Activated CD4-positive, alpha-beta T cell treated with anti-CD3 and anti-CD28 coated beads for 24 hours (primary cell): ENCODE measurements at regions not wholly inside any gene's neighbourhood (a gene's known extent, or its start where the extent isn't known, plus 50 kb on each side); places are given as distances from the start of the nearest gene placed in this dataset.
"Not testable (repeated sequence)": the region's sequence is repeated elsewhere in the genome, so short reads cannot be mapped to it uniquely, and the experiment has no call there.

ENCODE experiments used
- DNase-seq, 2 donors: peaks; one replicate each; pipeline ENCODE4 v3.0.0-alpha.2; 2020; ENCODE audit warnings: low read depth in 2 of 2

GRCh38 chr4:155445306-155445705 lies 68.5 kb upstream of the MAP9 start:
- DNase-seq, result no peak

GRCh38 chr4:155444721-155445120 lies 68.0 kb upstream of the MAP9 start:
- DNase-seq, result no peak

GRCh38 chr4:155442267-155443105 lies 65.7 kb upstream of the MAP9 start:
- peak; percentile 29 to 55 for DNase-seq

GRCh38 chr4:155441475-155441874 lies 64.7 kb upstream of the MAP9 start:
- no peak for DNase-seq

GRCh38 chr4:155439760-155440159 lies 63.0 kb upstream of the MAP9 start:
- DNase-seq, result not testable (repeated sequence)

GRCh38 chr4:155434904-155435303 lies 58.1 kb upstream of the MAP9 start:
- no peak for DNase-seq

GRCh38 chr4:155434366-155434765 lies 57.6 kb upstream of the MAP9 start:
- DNase-seq, result no peak

GRCh38 chr4:155433636-155434360 lies 57.0 kb upstream of the MAP9 start:
- DNase-seq, result no peak

- DNase-seq, result no peak
Observed at GRCh38 chr4:155430895-155431795, 54.4 kb upstream of the MAP9 start.

- no peak for DNase-seq
Observed at GRCh38 chr4:155428128-155428527, 51.4 kb upstream of the MAP9 start.

- no peak for DNase-seq
Observed at GRCh38 chr4:155426953-155427352, 50.2 kb upstream of the MAP9 start.
